Activated T-cell treated with anti-CD3 and anti-CD28 coated beads, Interleukin-2, amount 50 U/mL, for 1 hour (primary cell): ENCODE measurements at regions not wholly inside any gene's neighbourhood (a gene's known extent, or its start where the extent isn't known, plus 50 kb on each side); places are given as distances from the start of the nearest gene placed in this dataset.

Source experiments
- DNase-seq: peaks from one replicate; pipeline ENCODE4 v3.0.0-alpha.2; 2020

GRCh38 chr6:150299873-150300485 lies 68.8 kb upstream of the IYD start:
- DNase-seq: no peak

DNA sequence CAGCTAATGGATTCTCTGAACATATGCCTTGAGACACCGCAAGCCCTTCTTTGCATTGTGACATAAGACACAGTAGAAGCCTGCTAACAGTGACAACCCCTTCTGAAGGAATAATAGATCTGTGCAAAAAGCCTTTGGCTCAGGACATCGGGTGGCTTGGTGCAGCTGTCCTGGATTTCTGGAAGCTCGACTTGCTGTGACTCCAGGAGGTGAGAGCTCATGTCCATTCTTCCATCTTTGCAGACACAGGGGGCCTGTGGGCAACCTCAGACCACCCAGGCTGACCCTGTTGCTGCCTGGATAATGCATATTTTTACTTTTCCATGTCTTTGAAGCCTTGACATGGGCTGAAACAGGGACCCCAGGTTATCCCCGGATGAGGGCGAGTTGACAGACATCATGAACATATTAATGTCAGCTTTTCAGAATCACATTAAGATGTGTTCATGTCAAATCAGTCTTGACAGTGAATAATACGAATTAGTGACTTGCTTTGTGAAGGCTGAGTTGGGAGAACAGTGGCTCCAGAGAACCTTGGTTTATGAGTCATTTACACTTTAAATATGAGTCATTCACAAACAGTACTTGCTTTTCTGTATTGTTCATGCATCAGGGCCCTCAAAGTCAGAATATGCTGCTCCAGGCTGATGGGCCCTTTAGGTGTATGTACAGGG lies 66.8 kb upstream of the IYD start:
- DNase-seq: no peak

DNA sequence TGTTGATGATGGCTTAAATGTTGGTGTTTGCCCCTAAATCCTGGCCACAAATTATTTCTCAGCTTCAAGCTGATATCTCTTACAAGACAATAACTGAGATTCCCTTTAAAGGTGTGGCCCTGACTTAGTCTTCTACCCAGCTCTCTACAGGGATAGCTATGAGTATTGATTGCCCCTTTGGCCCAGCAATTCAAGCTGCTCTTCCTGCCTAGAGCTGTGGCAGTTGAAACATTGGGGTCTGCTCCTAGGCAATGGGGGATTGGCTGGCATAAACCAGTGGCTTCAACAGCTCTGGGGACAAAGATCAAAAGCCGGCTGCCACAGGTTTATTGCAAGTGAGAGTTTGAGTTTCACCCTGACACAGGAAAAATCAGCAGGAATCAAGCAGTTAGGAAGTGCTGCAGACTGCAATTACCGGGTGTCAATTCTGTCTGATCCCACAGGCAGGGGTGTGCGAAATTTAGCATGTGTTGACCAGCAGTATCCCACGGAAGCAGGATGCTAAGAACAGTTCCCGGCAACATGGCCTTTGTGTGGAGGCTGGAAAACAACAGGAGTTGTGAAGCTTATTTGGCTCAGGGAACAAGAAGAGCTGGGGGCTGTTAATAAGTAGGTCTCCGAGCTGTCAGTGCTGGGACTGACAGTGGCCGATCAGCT lies 66.2 kb upstream of the IYD start:
- no peak for DNase-seq

GRCh38 chr6:150303256-150303655 lies 65.6 kb upstream of the IYD start:
- DNase-seq: no peak

DNA sequence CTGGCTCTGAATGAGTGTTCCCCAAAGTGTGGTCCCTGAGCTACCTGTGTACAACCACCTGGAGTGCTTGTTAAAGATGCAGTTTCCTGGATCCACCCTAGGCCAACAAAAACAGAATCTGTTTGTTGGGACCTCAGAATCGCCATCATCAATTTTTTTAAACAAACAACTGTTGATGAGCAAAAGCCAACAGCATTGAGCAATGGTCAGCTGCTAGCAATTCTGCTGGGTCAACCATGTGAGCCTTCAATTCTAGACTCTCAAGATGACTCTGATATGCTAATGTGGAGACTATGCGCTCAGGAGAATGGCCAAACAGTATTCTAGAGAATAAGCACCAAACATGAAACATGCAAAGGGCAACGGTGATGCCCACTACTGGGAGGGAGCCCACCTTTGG lies 64.4 kb upstream of the IYD start:
- DNase-seq: no peak

GRCh38 chr6:150306290-150306689 lies 62.5 kb upstream of the IYD start:
- no peak for DNase-seq

DNA sequence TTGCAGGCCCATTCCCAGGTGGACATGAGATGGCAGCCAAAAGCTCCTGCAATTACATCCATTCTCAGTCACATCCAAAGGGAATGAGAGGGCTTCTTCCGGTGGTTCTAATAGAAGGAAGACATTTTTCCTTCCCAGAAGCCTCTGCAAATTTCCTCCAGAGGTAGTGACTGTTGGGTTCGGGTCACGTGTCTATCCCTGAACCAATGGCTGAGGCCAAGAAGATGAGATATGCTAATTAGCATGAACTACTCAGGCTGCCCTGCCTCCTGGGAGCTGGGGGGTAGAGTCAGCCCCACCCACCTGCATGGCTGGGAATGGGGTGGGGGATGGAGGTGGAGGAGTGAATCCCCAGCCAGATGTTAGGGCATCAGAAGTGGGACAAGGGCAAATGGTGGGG lies 61.3 kb upstream of the IYD start:
- no peak for DNase-seq

- no peak for DNase-seq
Observed at GRCh38 chr6:150308812-150309645, 59.8 kb upstream of the IYD start.

- DNase-seq: no peak
Observed at GRCh38 chr6:150310539-150310938, 58.3 kb upstream of the IYD start.

- peak; percentile 20 for DNase-seq
Observed at GRCh38 chr6:150311149-150311944, 57.5 kb upstream of the IYD start.

GRCh38 chr6:150312395-150312794 lies 56.4 kb upstream of the IYD start:
- DNase-seq: no peak

GRCh38 chr6:150312844-150313584 lies 55.8 kb upstream of the IYD start:
- no peak for DNase-seq

DNA sequence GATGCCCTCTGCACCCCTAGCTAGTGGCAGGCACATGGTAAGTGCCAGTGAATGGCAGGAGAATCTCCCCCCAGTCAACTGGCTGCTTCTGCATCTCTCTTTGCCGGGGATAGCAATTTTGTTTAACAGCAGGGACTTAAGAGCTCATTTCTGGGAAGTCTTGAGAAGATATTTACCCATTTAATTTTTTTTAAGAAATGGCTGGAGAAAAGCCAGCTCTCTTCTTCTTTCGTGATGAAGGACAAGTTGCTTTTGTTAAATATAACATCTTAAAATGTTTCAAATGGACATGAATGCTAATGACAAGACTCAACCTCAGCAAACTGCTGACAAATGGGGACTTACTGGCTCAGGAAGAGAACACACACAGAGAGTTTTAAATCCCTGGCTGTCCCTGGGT lies 55.0 kb upstream of the IYD start:
- no peak for DNase-seq

GRCh38 chr6:150314230-150315188 lies 54.3 kb upstream of the IYD start:
- no peak for DNase-seq

GRCh38 chr6:150315626-150316025 lies 53.2 kb upstream of the IYD start:
- no peak for DNase-seq

- DNase-seq: no peak
Observed at GRCh38 chr6:150316936-150317335, 51.9 kb upstream of the IYD start.
